T-helper 1 cell treated with Interleukin-12 subunit alpha and Interleukin-12 subunit beta and Interleukin-4 antibody, amounts not matched to agents 30 ng/mL and 1 ng/mL, for 36 hours (primary cell): ENCODE measurements at regions not wholly inside any gene's neighbourhood (a gene's known extent, or its start where the extent isn't known, plus 50 kb on each side); places are given as distances from the start of the nearest gene placed in this dataset.
"Not testable (repeated sequence)": the region's sequence is repeated elsewhere in the genome, so short reads cannot be mapped to it uniquely, and the experiment has no call there.

ENCODE experiments used
- intact Hi-C: fragments of 100-400 bp; cut with micrococcal nuclease; formaldehyde crosslinking; loops from one replicate; pipeline ENCODE4 v1.15.1; 2024

GRCh38 chr4:38371391-38371851 is 292.6 kb upstream of the KLF3 start:
- intact Hi-C loops: no loop called here

DNA sequence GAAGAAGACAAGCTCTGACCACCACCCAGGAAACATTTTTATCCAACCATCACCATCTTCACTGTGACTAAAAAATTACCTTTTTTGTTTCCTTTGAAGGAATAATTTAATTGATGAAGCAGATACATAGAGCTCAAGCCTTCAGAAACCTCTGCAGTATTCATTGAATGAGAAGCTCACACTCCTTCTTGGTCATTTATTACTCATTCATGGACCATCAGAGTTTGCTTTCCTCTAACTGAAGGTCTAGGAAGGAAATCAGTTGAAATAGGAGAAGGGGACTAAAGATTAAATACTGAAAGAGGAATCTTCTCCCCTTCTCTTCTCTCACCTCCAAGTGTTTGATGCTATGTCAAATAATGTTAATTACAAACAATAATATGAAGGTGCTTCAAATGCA is 290.6 kb upstream of the KLF3 start:
- intact Hi-C loops: no loop called here

- intact Hi-C loops: no loop called here
These were observed 286.8 kb upstream of the KLF3 start for GRCh38 chr4:38377195-38377594.

- intact Hi-C loops: no loop called here
These were observed 285.5 kb upstream of the KLF3 start for GRCh38 chr4:38378478-38378877.

DNA sequence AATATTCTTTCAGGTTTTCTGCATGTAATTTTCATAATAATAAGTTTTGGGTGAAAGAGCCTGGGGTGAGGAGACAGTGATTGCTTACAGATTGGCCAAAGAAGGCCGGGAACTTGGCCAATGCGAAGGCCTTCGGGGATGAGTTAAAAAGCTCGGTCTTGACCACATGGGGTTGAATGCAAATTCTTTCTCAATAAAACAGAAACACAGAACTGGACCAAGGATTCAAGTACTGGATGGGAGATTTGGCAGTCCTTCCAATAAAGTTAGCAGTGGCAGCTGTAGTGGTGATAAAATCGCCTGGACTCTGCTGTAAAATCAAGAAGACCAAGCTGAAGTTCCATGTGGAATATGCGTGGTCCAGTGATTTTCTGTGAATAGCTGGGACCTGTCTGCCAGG is 282.2 kb upstream of the KLF3 start:
- intact Hi-C loops: no loop called here

DNA sequence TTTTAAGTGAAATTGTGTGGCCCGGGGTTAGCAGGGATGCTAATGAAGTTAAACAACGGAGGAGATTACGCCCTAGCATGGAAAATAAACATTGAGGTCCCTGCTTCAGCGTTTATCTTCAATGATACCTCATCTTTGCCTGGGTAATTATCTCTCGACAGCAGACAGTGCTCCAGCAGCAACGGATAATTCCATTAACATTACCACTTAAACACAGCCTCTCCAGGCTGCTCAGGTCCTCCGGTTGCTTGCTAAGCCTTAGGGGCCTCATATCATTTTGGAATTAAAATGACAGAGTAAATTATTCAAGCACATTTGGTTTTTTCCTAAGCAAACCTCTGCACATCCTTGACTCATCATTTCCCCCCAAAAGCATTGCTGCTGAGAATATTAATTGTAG is 281.5 kb upstream of the KLF3 start:
- intact Hi-C loops: no loop called here

DNA sequence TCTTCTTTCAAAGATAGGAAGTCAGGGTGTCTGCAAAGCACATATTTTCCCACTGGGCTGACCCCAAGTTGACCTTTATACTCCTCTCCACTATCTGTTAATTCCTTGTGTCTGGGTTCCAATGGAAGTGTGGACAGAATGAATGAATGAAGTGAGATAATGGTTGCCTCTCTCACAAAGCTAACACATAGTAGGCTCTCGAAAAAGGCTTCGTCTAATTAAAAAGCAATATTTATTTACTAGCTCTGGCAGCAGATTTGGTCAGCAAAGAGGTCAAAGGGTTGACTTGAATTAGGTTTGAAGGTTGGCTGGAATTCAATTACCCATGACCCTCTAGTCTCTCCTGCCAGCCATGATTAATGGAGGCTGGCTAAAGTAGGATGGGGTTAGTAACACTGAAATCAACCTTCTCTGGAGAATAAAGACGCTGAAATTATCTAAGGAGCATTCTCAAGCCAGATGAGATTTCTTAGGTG is 280.3 kb upstream of the KLF3 start:
- intact Hi-C loops: no loop called here

DNA sequence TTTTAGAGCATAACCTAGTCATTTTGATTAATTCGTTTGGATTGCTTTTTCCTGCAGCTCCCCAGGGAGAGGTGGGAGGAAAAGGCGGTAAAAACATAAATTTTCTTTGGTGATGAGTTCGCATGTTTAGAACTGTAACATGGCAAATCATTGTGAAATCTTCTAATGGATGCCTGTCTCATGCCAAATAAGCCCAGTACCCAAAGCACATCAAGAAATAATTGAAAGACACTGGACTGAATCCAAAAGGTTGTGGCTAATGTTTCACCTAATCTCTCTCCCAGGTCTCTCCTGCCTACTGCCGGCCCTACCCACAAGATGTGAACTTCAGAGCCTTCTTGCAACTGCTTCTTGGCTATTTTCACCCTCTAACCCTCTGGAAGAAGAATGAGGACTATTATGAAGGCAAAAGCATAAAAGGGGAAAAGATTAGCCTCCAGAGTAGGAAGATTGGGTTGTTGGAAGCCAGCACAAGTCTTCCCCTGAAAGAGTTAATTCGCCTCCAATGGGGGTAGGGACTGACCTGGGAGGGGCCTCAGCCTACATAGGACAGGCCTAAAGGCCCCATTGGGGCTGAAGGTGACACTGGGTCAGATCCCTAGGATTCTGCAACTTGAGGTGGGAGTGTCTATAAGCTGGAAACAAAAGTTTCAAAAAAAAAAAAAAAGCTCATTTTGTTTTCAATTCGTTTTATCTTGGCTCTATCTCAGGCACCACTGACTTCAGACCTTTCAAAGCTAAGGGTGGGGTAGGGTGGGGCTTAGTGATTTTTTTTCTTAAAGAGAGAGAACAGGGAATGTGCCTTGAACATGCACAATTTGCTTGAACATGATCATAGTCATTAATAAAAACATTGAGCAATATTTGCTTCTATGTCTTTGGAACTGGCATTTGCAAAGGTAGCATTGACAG is 278.6 kb upstream of the KLF3 start:
- intact Hi-C loops: no loop called here

GRCh38 chr4:38386005-38386551 is 277.9 kb upstream of the KLF3 start:
- intact Hi-C loops: no loop called here

- intact Hi-C loops: no loop called here
These were observed 277.3 kb upstream of the KLF3 start for GRCh38 chr4:38386654-38387188.

DNA sequence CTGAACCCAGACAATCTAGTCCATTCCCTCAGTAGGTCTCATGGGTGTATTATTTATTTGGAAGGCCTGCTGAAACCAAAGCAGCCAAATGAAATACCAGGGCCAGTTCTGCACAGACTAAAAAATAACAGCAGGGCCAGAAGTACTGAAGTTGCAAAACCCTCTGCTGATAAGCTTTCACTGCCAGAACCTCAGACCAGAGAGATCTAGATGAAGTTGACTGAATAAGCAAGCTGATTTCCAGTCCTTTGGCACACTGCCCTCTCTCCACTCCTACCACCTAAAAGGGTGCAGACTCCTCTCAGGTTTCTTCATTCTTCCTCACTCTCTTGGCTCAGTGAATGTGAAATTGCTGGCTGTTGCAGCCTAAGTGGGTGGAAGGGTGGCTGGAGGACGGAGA is 276.7 kb upstream of the KLF3 start:
- intact Hi-C loops: no loop called here

DNA sequence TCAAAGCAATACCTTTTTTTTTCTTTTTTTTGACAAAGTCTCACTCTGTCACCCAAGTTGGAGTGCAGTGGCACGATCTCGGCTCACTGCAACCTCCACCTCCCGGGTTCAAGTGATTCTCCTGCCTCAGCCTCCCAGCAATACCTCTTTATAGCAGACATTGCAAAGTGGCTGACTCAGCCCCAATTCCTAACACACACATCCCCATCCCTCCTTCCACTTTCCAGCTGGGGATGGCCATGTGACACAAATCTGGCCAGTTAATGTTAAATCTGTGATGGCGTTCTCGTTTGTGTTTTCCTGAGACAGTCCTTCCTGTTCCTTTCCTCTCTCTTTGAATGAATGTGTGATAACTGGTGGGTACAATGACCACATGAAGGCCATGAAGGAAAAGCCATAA is 276.2 kb upstream of the KLF3 start:
- intact Hi-C loops: no loop called here

DNA sequence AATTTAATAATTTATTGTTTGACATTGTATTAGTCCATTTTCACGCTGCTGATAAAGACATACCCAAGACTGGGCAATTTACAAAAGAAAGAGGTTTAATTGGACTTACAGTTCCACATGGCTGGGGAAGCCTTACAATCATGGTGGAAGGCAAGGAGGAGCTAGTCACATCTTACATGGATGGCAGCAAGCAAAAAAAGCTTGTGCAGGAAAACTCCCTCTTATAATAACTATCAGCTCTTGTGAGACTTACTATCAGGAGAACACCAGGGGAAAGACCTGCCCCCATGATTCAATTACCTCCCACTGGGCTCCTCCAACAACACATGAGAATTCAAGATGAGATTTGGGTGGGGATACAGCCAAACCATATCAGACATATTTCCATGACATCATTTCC is 275.1 kb upstream of the KLF3 start:
- intact Hi-C loops: not testable (repeated sequence)

GRCh38 chr4:38390969-38391545 is 272.9 kb upstream of the KLF3 start:
- intact Hi-C loops: no loop called here

DNA sequence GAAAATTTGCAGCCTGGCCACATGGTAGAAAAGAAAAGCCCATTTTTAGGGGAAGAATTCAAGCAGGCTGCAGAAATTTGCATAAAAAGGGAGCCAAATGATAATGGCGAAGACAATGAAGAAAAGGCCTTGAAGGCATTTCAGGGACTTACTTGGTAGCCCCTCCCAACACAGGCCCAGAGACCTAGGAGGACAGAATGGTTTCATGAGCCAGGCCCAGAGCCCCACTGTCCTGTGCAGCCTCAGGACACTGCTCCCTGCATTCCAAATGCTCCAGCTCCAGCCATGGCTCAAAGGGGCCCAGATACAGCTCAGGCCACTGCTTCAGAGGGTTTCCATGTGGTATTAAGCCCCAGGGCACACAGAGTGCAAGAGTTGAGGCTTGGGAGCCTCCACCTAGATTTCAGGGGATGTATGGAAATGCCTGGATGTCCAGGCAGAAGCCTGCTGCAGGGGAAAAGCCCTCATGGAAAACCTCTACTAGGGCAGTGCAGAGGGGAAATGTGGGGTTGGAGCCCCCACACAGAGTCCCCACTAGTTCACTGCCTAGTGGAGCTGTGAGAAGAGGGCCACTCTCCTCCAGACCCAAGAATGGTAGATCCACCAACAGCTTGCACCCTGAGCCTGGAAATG is 271.7 kb upstream of the KLF3 start:
- intact Hi-C loops: no loop called here

GRCh38 chr4:38396091-38396490 is 267.9 kb upstream of the KLF3 start:
- intact Hi-C loops: no loop called here

- intact Hi-C loops: no loop called here
These were observed 267.0 kb upstream of the KLF3 start for GRCh38 chr4:38396845-38397547.

- intact Hi-C loops: no loop called here
These were observed 263.1 kb upstream of the KLF3 start for GRCh38 chr4:38400946-38401345.

DNA sequence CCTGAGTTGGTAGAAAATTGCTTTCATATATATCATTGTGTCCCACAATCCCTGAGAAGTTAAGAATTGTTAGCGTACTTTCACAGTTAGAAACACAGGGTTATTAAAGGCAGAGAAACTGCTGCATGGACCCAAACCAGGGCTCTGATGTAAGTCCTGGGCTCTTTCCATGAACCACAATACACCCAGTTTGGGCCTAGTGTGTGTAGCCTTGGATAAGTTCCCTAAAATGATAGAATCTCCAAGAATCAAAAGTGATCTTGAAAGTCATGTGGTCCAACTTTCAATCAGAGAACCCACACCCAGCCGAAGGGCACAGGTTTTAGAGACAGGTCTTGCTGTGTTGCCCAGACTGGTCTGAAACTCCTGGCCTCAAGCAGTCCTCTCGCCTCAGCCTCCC is 257.8 kb upstream of the KLF3 start:
- intact Hi-C loops: no loop called here

- intact Hi-C loops: no loop called here
These were observed 254.1 kb upstream of the KLF3 start for GRCh38 chr4:38409852-38410251.

- intact Hi-C loops: no loop called here
These were observed 252.9 kb upstream of the KLF3 start for GRCh38 chr4:38411092-38411491.
